ENCODE measurements at regions not wholly inside any gene's neighbourhood (a gene's known extent, or its start where the extent isn't known, plus 50 kb on each side); places are given as distances from the start of the nearest gene placed in this dataset.

DNA sequence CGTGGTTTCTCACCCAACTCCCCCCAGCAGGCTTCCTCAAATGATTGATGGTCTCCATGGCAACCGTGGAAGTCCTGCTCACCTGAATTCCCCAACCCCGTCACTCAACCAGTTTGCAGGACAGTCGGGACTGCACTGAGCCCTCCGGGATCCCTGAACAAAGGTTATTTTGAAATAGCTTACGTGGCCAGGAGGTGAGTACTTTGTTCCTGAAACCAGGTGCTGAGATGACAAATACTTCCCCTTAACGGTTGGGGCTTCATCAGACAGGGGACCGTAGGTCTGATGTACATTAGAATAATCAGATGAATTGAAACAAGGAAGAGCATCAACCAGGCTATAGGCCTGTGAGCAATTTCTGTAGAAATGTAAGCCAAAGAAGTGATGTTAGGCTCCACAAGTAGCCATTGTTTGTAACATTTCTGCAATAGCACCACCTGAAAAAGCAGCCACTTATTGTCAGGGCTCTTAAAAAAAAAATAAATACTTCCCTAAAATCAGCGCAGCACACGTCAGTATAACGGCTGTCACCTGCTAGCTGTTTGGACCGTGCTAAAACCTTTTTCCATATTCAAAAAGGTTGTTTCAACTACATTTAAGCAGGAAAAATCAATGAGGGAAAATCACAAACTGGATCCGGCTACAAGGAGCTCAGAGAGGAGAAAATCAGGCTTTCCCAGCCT, 206.4 kb upstream of the ID2 start:
- POLR2A ChIA-PET = no interaction called here
- CTCF ChIA-PET = no interaction called here

More for the DNA sequence above, 206.4 kb upstream of the ID2 start:
- Histone ChIP-seq H2AFZ (ENCODE audit: low read depth, low read length, poor library complexity, severe bottlenecking) (no peak overlapping the region), H3K4me3 (replicated peaks in 1 of 2; ENCODE audit: low read depth in 1 of 2, low read length in 2 of 2) (no peak overlapping the region), H3K9me3 (ENCODE audit: control insufficient read depth in 1 of 2, insufficient read depth in 1 of 2, low read depth in 1 of 2, low read length in 2 of 2) (no peaks in the 10 kb centered on the region), H3K9me2 (ENCODE audit: insufficient read depth) (no peaks in the 10 kb centered on the region), H3K27ac (ENCODE audit: low read depth, low read length) (no peak overlapping the region), H3K27me3 (ENCODE audit: insufficient read depth, low read length) (no peaks in the 10 kb centered on the region), H3K4me2 (ENCODE audit: low read length) (no peak overlapping the region), H3K36me3 (ENCODE audit: control insufficient read depth in 1 of 2, insufficient read depth in 2 of 2, low read length in 2 of 2) (no peaks in the 10 kb centered on the region), H3K9ac (ENCODE audit: low read length) (no peak overlapping the region), H3K79me2 (ENCODE audit: insufficient read depth, low read length) (no peaks in the 10 kb centered on the region), H4K20me1 (ENCODE audit: insufficient read depth) (no peaks in the 10 kb centered on the region), H3K4me1 (ENCODE audit: control insufficient read depth in 1 of 2, insufficient read depth in 2 of 2, low read length in 2 of 2) (no peaks in the 10 kb centered on the region)
- TF ChIP-seq, protein P1, sequence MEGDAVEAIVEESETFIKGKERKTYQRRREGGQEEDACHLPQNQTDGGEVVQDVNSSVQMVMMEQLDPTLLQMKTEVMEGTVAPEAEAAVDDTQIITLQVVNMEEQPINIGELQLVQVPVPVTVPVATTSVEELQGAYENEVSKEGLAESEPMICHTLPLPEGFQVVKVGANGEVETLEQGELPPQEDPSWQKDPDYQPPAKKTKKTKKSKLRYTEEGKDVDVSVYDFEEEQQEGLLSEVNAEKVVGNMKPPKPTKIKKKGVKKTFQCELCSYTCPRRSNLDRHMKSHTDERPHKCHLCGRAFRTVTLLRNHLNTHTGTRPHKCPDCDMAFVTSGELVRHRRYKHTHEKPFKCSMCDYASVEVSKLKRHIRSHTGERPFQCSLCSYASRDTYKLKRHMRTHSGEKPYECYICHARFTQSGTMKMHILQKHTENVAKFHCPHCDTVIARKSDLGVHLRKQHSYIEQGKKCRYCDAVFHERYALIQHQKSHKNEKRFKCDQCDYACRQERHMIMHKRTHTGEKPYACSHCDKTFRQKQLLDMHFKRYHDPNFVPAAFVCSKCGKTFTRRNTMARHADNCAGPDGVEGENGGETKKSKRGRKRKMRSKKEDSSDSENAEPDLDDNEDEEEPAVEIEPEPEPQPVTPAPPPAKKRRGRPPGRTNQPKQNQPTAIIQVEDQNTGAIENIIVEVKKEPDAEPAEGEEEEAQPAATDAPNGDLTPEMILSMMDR (IDR thresholded peaks at IDR 0.05 in 2 of 3, conservative IDR thresholded peaks at IDR 0.05 in 1 of 3; ENCODE audit: borderline replicate concordance in 1 of 3, insufficient read depth in 1 of 3, low read depth in 2 of 3, low read length in 2 of 3) = no peak
- TF ChIP-seq TCF7L2 (IDR thresholded peaks at IDR 0.05; ENCODE audit: borderline replicate concordance, extremely low read depth, insufficient read depth, insufficient read length) = no peak
- no peak for TF ChIP-seq FOSL1 (IDR thresholded peaks at IDR 0.05; ENCODE audit: low read depth)
- TF ChIP-seq CBX3 (IDR thresholded peaks at IDR 0.05; ENCODE audit: low read depth) = no peak
- TF ChIP-seq, protein P2, sequence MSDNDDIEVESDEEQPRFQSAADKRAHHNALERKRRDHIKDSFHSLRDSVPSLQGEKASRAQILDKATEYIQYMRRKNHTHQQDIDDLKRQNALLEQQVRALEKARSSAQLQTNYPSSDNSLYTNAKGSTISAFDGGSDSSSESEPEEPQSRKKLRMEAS (IDR thresholded peaks at IDR 0.05) = no peak
- no peak for DNase-seq (ENCODE audit: low read depth, low spot score)
- no peak for ATAC-seq
- BruUV-seq (replicated peaks) = no TSS peak
- RAD21 ChIA-PET (ENCODE audit: low non-redundant PET in 1 of 2, low total read pairs in 2 of 2, uncharacterized antibody in 2 of 2, unreplicated experiment in 2 of 2) = no interaction called here
- intact Hi-C loops (cut with micrococcal nuclease) = no loop called here
